GM18909 (cell line): ENCODE measurements at regions not wholly inside any gene's neighbourhood (a gene's known extent, or its start where the extent isn't known, plus 50 kb on each side); places are given as distances from the start of the nearest gene placed in this dataset.
"Not testable (repeated sequence)": the region's sequence is repeated elsewhere in the genome, so short reads cannot be mapped to it uniquely, and the experiment has no call there.

ENCODE experiments used
- ATAC-seq: cut with Tn5 transposase; IDR thresholded peaks from one replicate; pipeline ENCODE4 v1.9.1; 2021; ENCODE audit warnings: mild to moderate bottlenecking; ENCODE audit not compliant: unreplicated experiment, poor library complexity

DNA sequence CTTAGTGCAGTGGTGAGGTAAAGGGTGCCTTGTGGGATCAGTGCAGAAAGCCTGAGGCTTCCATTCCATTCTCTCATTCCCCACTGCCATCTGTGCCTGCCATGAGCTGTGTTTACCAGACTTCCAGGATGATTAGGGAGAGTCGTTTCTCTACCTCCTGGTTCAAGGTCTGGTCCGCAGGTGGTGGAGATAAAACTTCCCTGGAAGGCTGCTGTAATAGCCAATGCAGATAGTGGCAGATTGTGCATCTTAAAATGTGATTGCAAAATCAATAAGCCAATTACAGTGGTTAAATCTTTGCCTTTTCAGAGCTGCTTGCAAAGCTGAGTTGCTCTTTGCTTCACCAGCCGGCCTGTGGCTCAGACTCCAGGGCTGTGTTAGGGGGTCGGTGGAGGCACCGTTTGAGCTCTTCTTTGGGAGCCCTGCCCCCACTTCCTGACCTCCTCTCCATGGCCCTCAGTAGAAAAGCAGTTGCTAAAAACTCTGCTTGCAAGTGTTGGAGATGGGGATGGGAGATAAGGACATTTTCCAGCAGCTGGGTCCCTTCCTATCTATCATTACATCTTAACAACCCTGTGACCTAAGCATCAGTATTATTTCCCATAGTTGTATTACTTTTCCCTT, 95.2 kb upstream of the HS6ST1 start:
- no peak for ATAC-seq

- no peak for ATAC-seq
Measured at GRCh38 chr2:128414351-128414750, 95.7 kb upstream of the HS6ST1 start.

DNA sequence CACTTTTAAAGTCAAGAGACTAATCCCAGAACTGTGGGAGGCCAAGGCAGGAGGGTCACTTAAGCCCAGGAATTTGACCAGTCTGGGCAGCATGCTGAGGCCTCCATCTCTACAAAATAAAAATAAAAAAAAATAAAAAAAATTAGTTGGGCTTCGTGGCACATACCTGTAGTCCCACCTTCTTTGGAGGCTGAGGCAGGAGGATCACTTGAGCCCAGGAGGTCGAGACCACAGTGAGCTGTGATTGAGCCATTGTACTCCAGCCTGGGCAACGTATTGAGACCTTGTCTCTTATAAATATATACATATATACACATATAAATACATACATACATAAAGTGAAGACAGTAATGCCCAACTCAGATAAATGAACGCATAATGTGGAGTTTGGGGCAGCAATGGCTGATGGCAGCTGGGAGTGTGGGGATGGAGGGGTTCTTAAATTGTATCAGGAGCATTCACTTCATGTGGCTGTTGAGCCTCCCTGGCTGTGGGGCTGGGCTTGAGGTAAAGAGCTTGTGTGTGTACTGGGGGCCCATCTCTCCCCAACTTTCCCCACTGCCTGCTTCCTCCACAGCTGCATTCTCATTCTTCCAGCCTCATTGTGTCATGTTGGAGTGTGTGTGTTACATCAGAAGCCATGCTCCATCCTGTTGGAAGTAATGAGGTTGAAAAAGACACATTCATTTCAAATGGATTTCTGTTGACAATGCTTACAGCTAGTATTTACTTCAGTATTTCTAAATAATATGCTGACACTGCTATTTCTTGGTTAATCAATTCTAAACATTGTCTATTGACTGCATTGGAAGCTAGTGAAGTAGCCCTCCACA, 96.5 kb upstream of the HS6ST1 start:
- ATAC-seq = no peak

DNA sequence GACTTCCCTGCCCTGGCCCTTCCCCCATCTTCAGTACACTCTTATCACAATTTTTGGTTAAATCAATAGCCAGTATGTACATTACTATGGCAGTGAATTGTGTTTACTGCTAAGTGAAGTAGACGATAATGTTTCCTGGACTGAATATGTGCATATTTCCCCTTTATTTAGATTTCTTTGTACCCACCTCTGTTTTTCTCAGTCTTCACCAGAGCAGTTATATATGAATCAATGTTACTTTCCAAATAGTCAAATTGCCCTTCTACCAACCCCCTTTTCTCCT, 97.1 kb upstream of the HS6ST1 start:
- ATAC-seq = no peak

DNA sequence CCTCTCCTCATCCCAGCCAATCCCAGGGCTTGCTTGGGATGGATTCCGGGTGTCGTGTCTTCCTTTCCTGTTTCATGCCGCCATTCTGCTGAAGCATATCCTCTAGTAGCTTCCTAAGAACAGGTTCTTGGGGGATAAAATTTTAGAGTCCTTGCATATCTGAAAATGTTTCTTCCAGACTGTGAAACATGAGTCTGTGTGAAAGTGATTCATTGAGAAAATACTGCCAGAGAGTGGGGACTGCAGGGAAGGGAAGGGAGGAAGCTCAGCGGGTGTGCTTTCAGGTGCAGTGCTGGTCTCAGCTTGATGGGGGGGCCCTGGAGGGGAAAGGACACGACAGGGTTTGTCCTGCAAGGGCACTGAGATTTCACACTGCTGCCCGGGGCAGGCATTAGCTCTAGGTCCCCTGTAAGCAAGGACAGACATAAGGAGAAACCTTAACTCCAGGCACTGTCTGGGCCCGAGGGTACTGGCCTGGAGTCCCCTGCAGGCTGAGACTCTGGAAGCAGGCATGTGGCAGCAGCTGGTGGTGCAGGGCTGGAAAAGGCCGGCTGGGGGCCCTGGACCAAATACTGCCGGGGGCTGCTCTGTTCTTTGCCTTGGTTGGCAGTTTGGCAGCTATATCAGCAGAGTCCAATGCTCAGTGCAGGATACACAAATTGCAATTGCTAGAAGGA, 97.6 kb upstream of the HS6ST1 start:
- no peak for ATAC-seq

DNA sequence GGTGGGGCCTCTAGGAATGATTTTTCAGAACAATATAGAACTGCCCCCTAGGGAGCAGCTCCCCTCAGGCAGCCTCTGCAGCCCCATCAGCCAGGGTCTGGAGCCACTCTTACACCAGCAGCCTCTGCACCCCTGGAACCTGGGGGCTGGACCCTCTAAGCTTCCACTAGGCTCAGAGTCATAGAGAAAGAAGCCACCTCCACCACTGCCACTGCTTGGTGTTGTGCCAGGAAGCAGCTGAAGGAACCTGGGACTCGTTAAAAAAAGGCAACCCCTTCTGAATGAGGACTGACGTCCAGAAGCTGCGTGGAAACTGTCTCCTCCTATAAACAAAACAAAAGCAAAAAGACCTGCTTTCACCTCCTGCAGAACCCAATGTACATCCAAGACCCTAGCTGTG, 98.1 kb upstream of the HS6ST1 start:
- no peak for ATAC-seq

DNA sequence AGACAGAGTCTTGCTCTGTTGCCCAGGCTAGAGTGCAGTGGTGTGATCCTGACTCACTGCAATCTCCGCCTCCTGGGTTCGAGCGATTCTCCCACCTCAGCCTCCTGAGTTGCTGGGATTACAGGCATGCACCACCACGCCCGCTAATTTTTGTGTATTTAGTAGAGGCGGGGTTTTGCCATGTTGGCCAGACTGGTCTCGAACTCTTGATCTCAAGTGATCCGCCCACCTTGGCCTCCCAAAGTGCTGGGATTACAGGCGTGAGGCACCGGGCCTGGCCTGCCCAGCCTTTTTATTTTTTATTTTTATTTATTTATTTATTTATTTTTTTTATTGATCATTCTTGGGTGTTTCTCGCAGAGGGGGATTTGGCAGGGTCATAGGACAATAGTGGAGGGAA, 98.6 kb upstream of the HS6ST1 start:
- ATAC-seq = not testable (repeated sequence)

DNA sequence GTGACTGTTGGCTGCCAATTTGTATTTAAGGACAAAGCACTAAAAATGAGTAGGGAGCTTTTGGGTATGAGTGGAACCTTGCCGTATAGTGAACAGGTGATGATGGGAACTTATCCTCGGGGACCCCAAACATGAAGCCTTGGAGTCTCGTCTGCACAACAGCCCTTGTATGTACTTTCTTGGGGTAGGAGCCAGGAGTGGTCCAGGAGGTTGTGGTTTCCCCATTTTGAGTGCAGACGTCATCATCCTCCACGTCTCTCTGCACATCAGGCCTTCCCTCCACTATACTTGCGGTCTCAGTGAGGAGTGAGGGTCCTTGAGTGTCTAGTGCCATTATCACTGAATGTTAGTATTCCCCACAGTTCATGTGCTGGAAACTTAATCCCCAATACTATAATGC, 101.5 kb upstream of the HS6ST1 start:
- no peak for ATAC-seq

DNA sequence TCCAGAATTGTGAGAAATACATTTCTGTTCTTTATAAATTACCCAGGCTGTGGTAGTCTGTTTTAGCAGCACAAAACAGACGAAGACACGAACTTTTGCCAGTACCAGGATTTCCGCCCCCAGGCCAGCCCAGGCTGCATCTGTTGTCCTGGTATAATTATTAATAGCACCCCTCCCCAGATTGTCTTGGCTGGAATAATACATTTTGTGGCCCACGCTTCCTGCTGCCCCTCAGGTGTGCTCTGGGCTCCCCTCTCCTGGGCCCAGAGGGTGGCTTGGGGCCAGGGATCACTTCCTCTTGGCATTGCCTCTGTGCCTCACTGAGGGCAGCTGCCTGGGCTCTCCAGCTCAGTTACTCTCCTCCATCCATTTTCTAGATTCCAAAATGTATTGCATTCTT, 102.1 kb upstream of the HS6ST1 start:
- no peak for ATAC-seq

DNA sequence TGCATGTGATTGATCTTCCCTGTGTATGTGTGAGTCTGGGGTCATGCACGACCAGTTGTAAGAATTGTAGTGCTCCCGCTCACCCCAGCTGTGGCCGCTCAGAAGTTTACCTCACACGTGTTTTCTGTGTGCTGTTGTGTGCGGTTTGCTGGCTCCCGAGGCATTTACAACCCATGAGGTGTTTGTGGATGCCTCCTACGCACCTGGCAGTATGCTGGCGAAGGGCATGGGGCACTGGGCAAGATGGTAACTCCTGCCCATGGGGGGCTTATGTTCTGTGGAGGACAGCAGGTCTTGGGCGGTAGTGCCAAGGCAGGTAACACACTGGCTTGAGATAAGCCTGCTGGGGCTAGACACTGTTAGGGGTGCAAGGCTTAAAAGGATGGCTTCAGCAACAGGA, 102.6 kb upstream of the HS6ST1 start:
- ATAC-seq = no peak

DNA sequence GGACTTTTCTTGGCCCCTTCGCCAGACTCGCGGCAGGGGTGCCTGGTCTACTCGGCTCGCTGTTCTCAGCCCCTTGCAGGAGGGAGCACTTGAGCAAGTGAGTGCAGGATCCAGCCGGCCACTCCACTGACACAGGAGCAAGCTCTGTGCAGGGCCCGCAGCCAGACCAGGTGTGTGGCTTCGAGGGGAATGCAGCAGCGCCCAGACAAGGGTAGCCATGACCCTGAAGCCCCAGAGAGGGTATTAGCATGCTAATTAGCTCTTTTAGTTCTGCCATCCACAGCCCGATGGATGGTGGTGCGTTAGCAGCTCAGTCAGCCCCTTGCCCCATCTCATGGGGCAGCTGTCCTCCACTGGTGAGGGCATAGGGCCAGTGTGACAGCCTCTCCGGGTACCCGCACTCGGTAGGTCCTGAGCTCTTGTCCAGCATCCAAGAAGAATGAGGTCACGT, 103.2 kb upstream of the HS6ST1 start:
- ATAC-seq = no peak

DNA sequence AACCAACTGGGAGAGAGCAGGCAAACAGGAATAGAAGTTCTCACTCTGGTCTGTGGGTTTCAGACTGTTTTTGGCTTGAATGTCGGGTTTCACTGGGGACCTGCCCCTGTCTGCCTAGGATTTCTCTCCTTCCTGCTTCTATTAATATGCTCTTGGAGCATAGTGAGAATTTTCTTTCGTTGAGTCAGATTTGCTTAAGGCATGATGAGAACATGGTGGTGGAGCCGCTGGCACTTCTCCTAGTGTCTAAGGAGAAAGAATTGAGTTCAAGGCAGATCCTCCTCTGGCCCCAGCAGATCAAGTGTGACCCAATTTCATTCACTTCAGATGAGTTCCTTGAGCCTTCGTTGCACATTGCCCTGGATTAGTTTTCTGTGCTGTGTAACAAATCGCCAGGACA, 103.9 kb upstream of the HS6ST1 start:
- no peak for ATAC-seq

GRCh38 chr2:128423788-128424165, 105.1 kb upstream of the HS6ST1 start:
- ATAC-seq = no peak

DNA sequence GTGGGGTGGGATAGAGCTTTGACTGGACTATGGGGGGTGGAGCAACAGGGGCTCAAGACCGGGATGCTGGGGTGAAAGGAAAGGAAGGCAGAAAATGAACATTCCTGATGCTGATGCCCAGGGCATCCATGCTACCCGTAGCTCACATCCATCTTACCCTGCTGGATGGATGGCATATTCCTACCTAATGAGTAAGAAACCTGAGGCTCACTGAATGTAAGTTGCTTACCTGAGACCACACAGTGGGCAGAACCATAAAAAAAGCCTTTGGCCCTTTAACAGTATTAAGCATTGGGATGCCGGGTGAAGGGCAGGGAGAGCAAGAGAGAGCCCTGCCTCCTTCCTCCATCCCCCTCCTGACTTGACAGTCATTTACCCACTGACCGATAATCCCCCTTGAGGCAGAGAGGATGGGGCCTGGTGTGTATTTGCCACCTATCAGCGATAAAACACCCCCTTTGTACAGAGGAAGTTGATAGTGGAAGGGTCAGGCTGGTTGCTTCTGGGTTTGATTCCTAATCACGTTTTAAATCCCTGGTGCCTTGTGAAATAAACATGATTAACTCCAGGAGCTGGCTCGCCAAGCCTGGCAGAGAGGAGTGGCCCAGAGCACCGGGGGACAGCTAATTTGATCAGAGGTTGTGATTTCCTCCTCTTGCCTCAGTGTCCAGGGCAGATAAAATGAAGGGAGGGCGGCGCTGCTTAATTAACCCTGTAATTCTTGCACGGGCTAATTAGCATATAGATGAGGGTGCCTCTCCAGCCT, 105.9 kb upstream of the HS6ST1 start:
- no peak for ATAC-seq

DNA sequence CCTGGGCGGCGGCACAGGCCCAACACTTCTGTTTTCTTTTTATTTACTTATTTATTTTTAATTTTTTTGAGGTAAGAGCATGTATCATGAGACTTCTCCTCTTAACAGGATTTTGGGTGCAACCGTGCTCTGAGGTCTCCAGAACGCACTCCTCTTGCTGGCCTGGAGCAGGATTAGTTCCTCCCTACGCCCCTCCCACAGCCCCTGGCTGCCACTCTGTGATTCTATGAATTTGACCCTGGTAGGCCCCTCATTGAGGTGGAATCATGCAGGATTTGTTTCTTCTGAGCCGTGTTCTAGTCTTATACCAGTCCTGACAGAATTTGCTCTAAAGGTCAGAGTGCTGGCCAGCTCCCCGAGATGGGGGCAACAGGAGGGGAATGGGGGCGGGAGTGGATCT, 106.5 kb upstream of the HS6ST1 start:
- ATAC-seq = no peak

GRCh38 chr2:128425731-128426620, 107.3 kb upstream of the HS6ST1 start:
- ATAC-seq = no peak

DNA sequence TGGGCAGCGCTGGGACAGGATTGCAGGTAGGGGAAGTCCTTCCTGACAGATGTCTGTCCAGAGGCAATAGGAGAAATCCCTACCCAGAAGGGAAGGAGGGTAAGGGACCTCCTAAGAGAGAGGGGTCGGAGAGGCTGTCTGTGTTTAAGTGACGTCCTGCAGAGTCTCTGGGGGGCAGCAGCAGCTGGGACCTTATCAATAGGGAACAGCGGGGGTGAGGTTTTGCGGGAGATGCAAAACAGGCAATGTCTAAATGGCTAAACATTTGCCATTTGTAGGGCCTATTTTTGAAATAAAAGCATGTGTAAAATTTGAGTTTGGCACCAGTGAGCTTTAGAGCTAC, 108.7 kb upstream of the HS6ST1 start:
- no peak for ATAC-seq

DNA sequence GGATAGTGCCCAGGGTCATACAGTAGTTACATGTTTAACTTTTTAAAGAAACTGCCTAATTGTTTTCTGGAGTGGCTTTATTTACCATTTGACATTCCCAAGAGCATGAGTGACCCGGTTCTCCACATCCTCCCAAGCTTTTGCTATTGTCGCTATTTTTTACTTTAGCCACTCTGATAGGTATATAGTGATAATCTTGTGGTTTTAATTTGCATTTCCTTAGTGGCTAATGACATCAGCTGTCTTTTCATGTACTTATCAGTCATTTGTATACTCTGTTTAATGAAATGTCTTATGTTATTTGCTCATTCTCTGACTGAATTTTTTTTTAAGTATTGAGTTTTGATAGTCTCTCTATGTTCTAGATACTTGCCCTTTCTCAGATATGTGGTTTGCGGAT, 109.7 kb upstream of the HS6ST1 start:
- no peak for ATAC-seq

DNA sequence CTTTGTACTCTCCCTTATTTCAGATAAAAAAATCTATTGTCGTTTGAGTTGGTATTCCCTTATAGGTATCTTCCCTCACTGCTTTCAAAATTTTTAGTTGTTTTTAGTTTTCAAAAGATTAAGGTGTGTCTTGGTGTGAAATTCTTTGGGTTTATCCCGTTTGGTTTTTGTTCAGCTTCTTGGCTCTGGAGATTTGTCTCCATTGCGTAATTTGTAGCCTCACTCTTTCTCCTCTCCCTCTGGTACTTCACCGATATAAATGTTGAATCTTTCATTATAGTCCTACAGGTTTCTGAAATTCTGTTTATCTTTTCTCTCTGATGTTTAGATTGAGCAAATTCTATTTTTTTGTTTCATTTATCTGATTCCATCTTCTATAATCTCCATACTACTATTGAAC, 113.8 kb upstream of the HS6ST1 start:
- ATAC-seq = no peak

GRCh38 chr2:128433911-128434550, 115.4 kb upstream of the HS6ST1 start:
- no peak for ATAC-seq
